MM.1S (cell line): ENCODE measurements at regions not wholly inside any gene's neighbourhood (a gene's known extent, or its start where the extent isn't known, plus 50 kb on each side); places are given as distances from the start of the nearest gene placed in this dataset.

Experiments
- EZH2 ChIP-seq: fragments of 300-600 bp; sonication (generic); optimal IDR thresholded peaks from 2 replicates; pipeline ENCODE3; 2017; ENCODE audit warnings: low read depth, mild to moderate bottlenecking, antibody characterized with exemption, low read length, mixed read lengths
- EZH2phosphoT487 ChIP-seq: fragments of 300-600 bp; sonication (generic); IDR thresholded peaks from 2 replicates; pipeline ENCODE4 v1.6.1; 2018; ENCODE audit warnings: antibody characterized with exemption, low read length
- TF ChIP-seq, protein P1 (sequence below): fragments of 300-600 bp; sonication (generic); IDR thresholded peaks from 2 replicates; pipeline ENCODE4 v1.5.1; 2016; ENCODE audit warnings: antibody characterized with exemption, low read length, mixed read lengths

DNA sequence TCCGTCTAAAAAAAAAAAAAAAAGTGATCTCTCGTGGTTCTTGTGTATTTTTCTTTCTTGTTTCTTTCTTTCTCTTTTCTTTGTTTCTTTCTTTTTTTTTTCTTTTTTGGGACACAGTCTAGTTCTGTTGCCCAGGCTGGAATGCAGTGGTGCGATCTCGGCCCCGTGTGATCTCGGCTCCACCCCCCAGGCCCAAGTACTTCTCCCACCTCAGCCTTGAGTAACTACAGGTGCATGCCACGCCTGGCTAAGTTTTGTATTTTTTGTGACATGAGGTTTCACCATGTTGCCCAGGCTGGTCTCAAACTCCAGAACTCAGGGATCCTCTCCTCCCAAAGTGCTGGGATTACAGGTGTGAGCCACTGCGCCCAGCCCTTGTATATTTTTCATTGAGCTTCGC lies 91.4 kb downstream of the TMEM237 start:
- TF ChIP-seq, protein P1, sequence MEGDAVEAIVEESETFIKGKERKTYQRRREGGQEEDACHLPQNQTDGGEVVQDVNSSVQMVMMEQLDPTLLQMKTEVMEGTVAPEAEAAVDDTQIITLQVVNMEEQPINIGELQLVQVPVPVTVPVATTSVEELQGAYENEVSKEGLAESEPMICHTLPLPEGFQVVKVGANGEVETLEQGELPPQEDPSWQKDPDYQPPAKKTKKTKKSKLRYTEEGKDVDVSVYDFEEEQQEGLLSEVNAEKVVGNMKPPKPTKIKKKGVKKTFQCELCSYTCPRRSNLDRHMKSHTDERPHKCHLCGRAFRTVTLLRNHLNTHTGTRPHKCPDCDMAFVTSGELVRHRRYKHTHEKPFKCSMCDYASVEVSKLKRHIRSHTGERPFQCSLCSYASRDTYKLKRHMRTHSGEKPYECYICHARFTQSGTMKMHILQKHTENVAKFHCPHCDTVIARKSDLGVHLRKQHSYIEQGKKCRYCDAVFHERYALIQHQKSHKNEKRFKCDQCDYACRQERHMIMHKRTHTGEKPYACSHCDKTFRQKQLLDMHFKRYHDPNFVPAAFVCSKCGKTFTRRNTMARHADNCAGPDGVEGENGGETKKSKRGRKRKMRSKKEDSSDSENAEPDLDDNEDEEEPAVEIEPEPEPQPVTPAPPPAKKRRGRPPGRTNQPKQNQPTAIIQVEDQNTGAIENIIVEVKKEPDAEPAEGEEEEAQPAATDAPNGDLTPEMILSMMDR, result no peak
- no peak for TF ChIP-seq EZH2
- TF ChIP-seq EZH2phosphoT487, result no peak
